CD4-positive, alpha-beta T cell (primary cell): ENCODE measurements at regions not wholly inside any gene's neighbourhood (a gene's known extent, or its start where the extent isn't known, plus 50 kb on each side); places are given as distances from the start of the nearest gene placed in this dataset.

ENCODE experiments used
- ATAC-seq: fragments of 200-7000 bp; cut with Tn5 transposase; one replicate; pipeline ENCODE4 v1.10.0; 2022; ENCODE audit warnings: mild to moderate bottlenecking; ENCODE audit not compliant: poor library complexity
- CTCF ChIA-PET: fragments of 350-600 bp; sonication (Branson Sonifier 250); formaldehyde crosslinking; loops from one replicate; lab custom pipeline; 2021; ENCODE audit warnings: antibody characterized with exemption, inconsistent platforms; lab: Charles Lee
- POLR2A ChIA-PET: fragments of 350-600 bp; sonication (Branson Sonifier 250); formaldehyde crosslinking; loops from one replicate; lab custom pipeline; 2021; ENCODE audit warnings: antibody characterized with exemption, inconsistent platforms; lab: Charles Lee
- DNase-seq, 14 experiments: peaks; one replicate each; pipeline ENCODE4 v3.0.0-alpha.2; 2013 to 2020; ENCODE audit warnings: mixed read lengths in 2 of 14
- H3K27ac ChIP-seq, 2 donors: one replicate each; pipeline versions ENCODE4 v1.5.1 to v1.7.0; 2013; ENCODE audit warnings: low read length in 2 of 2, low read depth in 1 of 2, mild to moderate bottlenecking in 1 of 2
- H3K27me3 ChIP-seq, 2 experiments: 1 replicate in 1 of 2; 2 replicates in 1 of 2; pipeline versions ENCODE4 v1.6.1 to v1.7.0; 2013; ENCODE audit warnings: low read length in 2 of 2, control low read depth in 1 of 2, mild to moderate bottlenecking in 1 of 2, moderate library complexity in 1 of 2; ENCODE audit not compliant: insufficient read depth in 2 of 2, control insufficient read depth in 1 of 2
- H3K36me3 ChIP-seq: one replicate; pipeline ENCODE4 v1.6.1; 2013; ENCODE audit warnings: low read length, control low read depth; ENCODE audit not compliant: insufficient read depth
- H3K4me1 ChIP-seq: one replicate; pipeline ENCODE4 v1.6.1; 2013; ENCODE audit warnings: low read length, control low read depth; ENCODE audit not compliant: insufficient read depth
- H3K4me3 ChIP-seq: one replicate; pipeline ENCODE4 v1.5.1; 2013; ENCODE audit warnings: mild to moderate bottlenecking, low read length, moderate library complexity
- H3K9me3 ChIP-seq, 2 experiments: 1 replicate in 1 of 2; 2 replicates in 1 of 2; pipeline versions ENCODE4 v1.6.1 to v1.7.0; 2013; ENCODE audit warnings: low read length in 2 of 2, mild to moderate bottlenecking in 2 of 2, control low read depth in 1 of 2, moderate library complexity in 1 of 2; ENCODE audit not compliant: control insufficient read depth in 1 of 2, insufficient read depth in 1 of 2
- H3K27ac Mint-ChIP-seq: one replicate; pipeline ENCODE4 v1.8.0; 2020; ENCODE audit warnings: mixed read lengths
- H3K27me3 Mint-ChIP-seq: one replicate; pipeline ENCODE4 v1.8.0; 2021; ENCODE audit warnings: mixed read lengths
- H3K36me3 Mint-ChIP-seq: one replicate; pipeline ENCODE4 v1.8.0; 2021; ENCODE audit warnings: low read depth, mixed read lengths
- H3K4me1 Mint-ChIP-seq: one replicate; pipeline ENCODE4 v1.8.0; 2021; ENCODE audit warnings: low read depth, mixed read lengths
- H3K4me3 Mint-ChIP-seq: one replicate; pipeline ENCODE4 v1.8.0; 2020; ENCODE audit warnings: mild to moderate bottlenecking, mixed read lengths
- H3K9me3 Mint-ChIP-seq: one replicate; pipeline ENCODE4 v1.8.0; 2020; ENCODE audit warnings: mixed read lengths
- CTCF ChIP-seq: fragments of 200-600 bp; IDR thresholded peaks from one replicate; pipeline ENCODE4 v1.8.0; 2022; ENCODE audit warnings: antibody characterized with exemption, mild to moderate bottlenecking
- intact Hi-C, 2 experiments: fragments of 100-400 bp; cut with DNase I in 1 of 2; cut with micrococcal nuclease in 1 of 2; formaldehyde crosslinking; loops; one replicate each; pipeline versions ENCODE4 v1.15.1 to v1.9.0; 2023 to 2025; cut with DNase I, micrococcal nuclease

GRCh38 chr9:116088396-116088795 is 65.2 kb upstream of the PAPPA start:
- no peak for ATAC-seq
- Histone ChIP-seq H3K4me3 (no peak overlapping the region), H3K36me3 (no peaks in the 10 kb centered on the region), H3K27me3 (no peaks in the 10 kb centered on the region), H3K4me1 (no peaks in the 10 kb centered on the region), H3K9me3 (peaks cover 0 to 3% of the 10 kb centered on the region in 2 experiments), H3K27ac (no peak overlapping the region)
- TF ChIP-seq CTCF: no peak
- intact Hi-C loops: no loop called here
- Mint-ChIP-seq H3K27ac (no peak overlapping the region), H3K4me3 (no peak overlapping the region), H3K9me3 (peaks cover 3% of the 10 kb centered on the region), H3K4me1 (no peaks in the 10 kb centered on the region), H3K27me3 (no peaks in the 10 kb centered on the region), H3K36me3 (no peaks in the 10 kb centered on the region)
- DNase-seq: no peak
- ChIA-PET POLR2A (no interaction called here), CTCF (no interaction called here)

GRCh38 chr9:116090030-116090770 is 63.4 kb upstream of the PAPPA start:
- peaks cover 0 to 3% of the 10 kb centered on the region in 2 experiments for H3K9me3 ChIP-seq
- H3K36me3 ChIP-seq: no peaks in the 10 kb centered on the region
- no peaks in the 10 kb centered on the region for H3K4me1 ChIP-seq
- POLR2A ChIA-PET: no interaction called here
- peaks cover 3% of the 10 kb centered on the region for H3K9me3 Mint-ChIP-seq
- H3K4me3 ChIP-seq: no peak overlapping the region
- no peaks in the 10 kb centered on the region for H3K27me3 Mint-ChIP-seq
- no peak for TF ChIP-seq CTCF
- H3K36me3 Mint-ChIP-seq: no peaks in the 10 kb centered on the region
- CTCF ChIA-PET: no interaction called here
- no peak overlapping the region for H3K27ac ChIP-seq
- no peaks in the 10 kb centered on the region for H3K4me1 Mint-ChIP-seq
- H3K4me3 Mint-ChIP-seq: no peak overlapping the region
- no peaks in the 10 kb centered on the region for H3K27me3 ChIP-seq
- no peak overlapping the region for H3K27ac Mint-ChIP-seq
- intact Hi-C loops: no loop called here
- DNase-seq: no peak
- no peak for ATAC-seq

- no peaks in the 10 kb centered on the region for H3K27me3 Mint-ChIP-seq
- H3K27ac Mint-ChIP-seq: no peak overlapping the region
- no peaks in the 10 kb centered on the region for H3K36me3 ChIP-seq
- H3K27ac ChIP-seq: no peak overlapping the region
- no peaks in the 10 kb centered on the region for H3K27me3 ChIP-seq
- H3K4me3 Mint-ChIP-seq: no peak overlapping the region
- H3K4me1 Mint-ChIP-seq: no peaks in the 10 kb centered on the region
- H3K9me3 Mint-ChIP-seq: peaks cover 4% of the 10 kb centered on the region
- no peaks in the 10 kb centered on the region for H3K36me3 Mint-ChIP-seq
- no peak overlapping the region for H3K4me3 ChIP-seq
- TF ChIP-seq CTCF: no peak
- POLR2A ChIA-PET: no interaction called here
- DNase-seq: no peak
- CTCF ChIA-PET: no interaction called here
- no peak for ATAC-seq
- intact Hi-C loops: no loop called here
- no peaks in the 10 kb centered on the region for H3K4me1 ChIP-seq
- H3K9me3 ChIP-seq: peaks cover 0 to 3% of the 10 kb centered on the region in 2 experiments
These were observed 58.7 kb upstream of the PAPPA start for GRCh38 chr9:116094846-116095245.
